Type B pancreatic cell (in vitro differentiated cells): ENCODE measurements at regions not wholly inside any gene's neighbourhood (a gene's known extent, or its start where the extent isn't known, plus 50 kb on each side); places are given as distances from the start of the nearest gene placed in this dataset.
A peak's percentile ranks its signal among the peaks of the same experiment; 100 is the strongest.

ENCODE experiments used
- DNase-seq: peaks from one replicate; pipeline ENCODE4 v3.0.0; 2021; ENCODE audit warnings: mixed read lengths; ENCODE audit not compliant: unreplicated experiment; ENCODE audit errors: extremely low spot score
- H3K27ac Mint-ChIP-seq: 2 replicates; pipeline ENCODE4 v1.8.0; 2021; ENCODE audit warnings: mild to moderate bottlenecking, mixed read lengths
- H3K27me3 Mint-ChIP-seq: 2 replicates; pipeline ENCODE4 v1.8.0; 2021; ENCODE audit warnings: mixed read lengths
- H3K36me3 Mint-ChIP-seq: 2 replicates; pipeline ENCODE4 v1.8.0; 2021; ENCODE audit warnings: mixed read lengths
- H3K4me1 Mint-ChIP-seq: one replicate; pipeline ENCODE4 v1.8.0; 2021; ENCODE audit warnings: mixed read lengths; ENCODE audit not compliant: unreplicated experiment
- H3K4me3 Mint-ChIP-seq: 2 replicates; pipeline ENCODE4 v1.8.0; 2021; ENCODE audit warnings: mild to moderate bottlenecking, mixed read lengths
- H3K9me3 Mint-ChIP-seq: 2 replicates; pipeline ENCODE4 v1.8.0; 2021; ENCODE audit warnings: mixed read lengths
- CTCF ChIP-seq: fragments of 200-600 bp; sonication (generic); conservative IDR thresholded peaks from 2 replicates; pipeline ENCODE4 v1.5.0; 2021; ENCODE audit warnings: antibody characterized with exemption, mild to moderate bottlenecking

DNA sequence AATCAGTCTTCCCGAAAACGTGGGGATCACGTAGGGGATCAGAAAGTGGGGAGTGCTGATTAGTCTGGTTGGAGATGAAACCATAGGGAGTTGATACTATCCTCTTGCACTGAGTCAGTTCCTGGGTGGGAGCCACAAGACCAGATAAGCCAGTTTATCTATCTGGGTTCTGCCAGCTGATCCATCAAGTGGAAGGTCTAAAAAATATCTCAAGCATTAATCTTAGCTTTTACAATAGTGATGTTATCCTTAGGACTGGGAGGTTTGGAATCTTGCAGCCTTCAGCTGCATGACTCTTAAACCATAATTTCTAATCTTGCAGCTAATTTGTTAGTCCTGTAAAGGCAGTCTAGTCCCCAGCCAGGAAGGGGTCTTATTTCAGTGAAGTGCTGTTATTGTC, 2474.2 kb downstream of the PCDH9 start:
- H3K4me3 Mint-ChIP-seq: peak overlapping the region; percentile 55
- peaks cover 9% of the 10 kb centered on the region for H3K9me3 Mint-ChIP-seq
- no peaks in the 10 kb centered on the region for H3K36me3 Mint-ChIP-seq
- no peak for TF ChIP-seq CTCF
- H3K27me3 Mint-ChIP-seq: no peaks in the 10 kb centered on the region
- peaks cover 6% of the 10 kb centered on the region for H3K4me1 Mint-ChIP-seq
- H3K27ac Mint-ChIP-seq: peak overlapping the region; percentile 51
- DNase-seq: no peak

GRCh38 chr13:64753233-64754000, 2476.7 kb downstream of the PCDH9 start:
- Mint-ChIP-seq H3K36me3 (no peaks in the 10 kb centered on the region), H3K4me1 (no peaks in the 10 kb centered on the region)
- no peak for DNase-seq

GRCh38 chr13:64749301-64749700, 2480.8 kb downstream of the PCDH9 start:
- H3K27ac Mint-ChIP-seq: no peak overlapping the region
- no peaks in the 10 kb centered on the region for H3K27me3 Mint-ChIP-seq
- TF ChIP-seq CTCF: no peak
- H3K9me3 Mint-ChIP-seq: no peaks in the 10 kb centered on the region
- no peaks in the 10 kb centered on the region for H3K36me3 Mint-ChIP-seq
- no peak overlapping the region for H3K4me3 Mint-ChIP-seq
- no peaks in the 10 kb centered on the region for H3K4me1 Mint-ChIP-seq
- no peak for DNase-seq

More at GRCh38 chr13:64753233-64754000, 2476.7 kb downstream of the PCDH9 start:
- no peak for TF ChIP-seq CTCF
- Mint-ChIP-seq H3K4me3 (no peak overlapping the region), H3K27me3 (no peaks in the 10 kb centered on the region), H3K9me3 (peaks cover 2% of the 10 kb centered on the region), H3K27ac (no peak overlapping the region)

DNA sequence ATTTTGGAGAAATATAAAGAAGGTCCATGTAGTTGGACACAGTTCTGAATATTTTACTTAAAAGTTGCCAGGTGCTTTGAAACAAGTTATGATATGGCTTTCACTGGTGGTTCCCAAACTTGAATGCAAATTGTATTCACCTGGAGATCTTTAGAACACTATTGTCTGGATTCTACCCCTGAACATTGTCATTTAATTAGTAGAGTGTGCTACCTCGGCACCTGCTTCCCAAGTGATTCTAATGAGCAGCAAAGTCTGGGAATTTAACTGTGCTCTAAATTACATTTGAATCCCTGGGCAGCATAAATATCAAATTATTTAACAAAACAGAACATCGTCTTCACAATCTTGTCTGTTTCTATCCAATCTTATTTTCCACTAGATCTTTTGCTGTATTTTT, 2483.3 kb downstream of the PCDH9 start:
- TF ChIP-seq CTCF: no peak
- Mint-ChIP-seq H3K36me3 (no peaks in the 10 kb centered on the region), H3K27ac (no peak overlapping the region), H3K9me3 (no peaks in the 10 kb centered on the region), H3K4me1 (no peaks in the 10 kb centered on the region), H3K4me3 (no peak overlapping the region), H3K27me3 (no peaks in the 10 kb centered on the region)
- DNase-seq: no peak

- no peak for TF ChIP-seq CTCF
- no peak for DNase-seq
- no peaks in the 10 kb centered on the region for H3K4me1 Mint-ChIP-seq
- no peak overlapping the region for H3K27ac Mint-ChIP-seq
- H3K9me3 Mint-ChIP-seq: peaks cover 10% of the 10 kb centered on the region
- no peaks in the 10 kb centered on the region for H3K36me3 Mint-ChIP-seq
- no peaks in the 10 kb centered on the region for H3K27me3 Mint-ChIP-seq
- no peak overlapping the region for H3K4me3 Mint-ChIP-seq
Measured at GRCh38 chr13:64740493-64740892, 2489.6 kb downstream of the PCDH9 start.

DNA sequence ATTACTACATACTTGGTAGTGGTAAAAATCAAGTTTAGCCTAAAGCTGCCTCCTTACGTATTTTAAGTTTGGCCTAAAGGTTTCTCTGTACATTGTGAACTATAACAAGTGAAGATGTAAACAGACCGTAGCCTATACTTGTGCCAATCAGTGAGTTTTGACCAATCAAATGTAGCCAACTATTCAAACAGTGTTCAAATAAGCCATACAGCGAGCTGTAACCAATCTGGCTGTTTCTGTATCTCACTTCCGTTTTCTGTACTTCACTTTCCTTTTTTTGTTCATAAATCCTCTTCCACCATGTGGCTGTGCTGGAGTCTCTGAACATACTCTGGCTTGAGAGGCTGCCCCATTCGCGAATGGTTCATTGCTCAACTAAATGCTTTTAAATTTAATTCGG, 2504.6 kb downstream of the PCDH9 start:
- no peak overlapping the region for H3K4me3 Mint-ChIP-seq
- DNase-seq: no peak
- no peak for TF ChIP-seq CTCF
- no peak overlapping the region for H3K27ac Mint-ChIP-seq
- peaks cover 4% of the 10 kb centered on the region for H3K4me1 Mint-ChIP-seq
- H3K9me3 Mint-ChIP-seq: peaks cover 2% of the 10 kb centered on the region
- no peaks in the 10 kb centered on the region for H3K27me3 Mint-ChIP-seq
- no peaks in the 10 kb centered on the region for H3K36me3 Mint-ChIP-seq
